Body of pancreas (tissue), 4 donors: ENCODE measurements at regions not wholly inside any gene's neighbourhood (a gene's known extent, or its start where the extent isn't known, plus 50 kb on each side); places are given as distances from the start of the nearest gene placed in this dataset.

Experiments used
- CTCF ChIP-seq, 7 experiments: fragments of 450-650 bp in 4 of 7; fragments of 200-600 bp in 3 of 7; sonication (generic) in 3 of 7; IDR thresholded peaks; one replicate each; pipeline ENCODE4 v1.5.1; 2016 to 2019; ENCODE audit warnings: antibody characterized with exemption in 7 of 7
- POLR2A ChIP-seq, 3 donors: fragments of 450-650 bp; IDR thresholded peaks; one replicate each; pipeline ENCODE4 v1.6.1; 2016; ENCODE audit warnings: antibody characterized with exemption in 3 of 3, mild to moderate bottlenecking in 2 of 3

- TF ChIP-seq CTCF (IDR thresholded peaks at IDR 0.05) (no peak), POLR2A (IDR thresholded peaks at IDR 0.05) (no peak)
These were observed 114.5 kb downstream of the SUCNR1 start for GRCh38 chr3:151987893-151988292.
